Heart left ventricle (tissue), 16 donors: ENCODE measurements at regions not wholly inside any gene's neighbourhood (a gene's known extent, or its start where the extent isn't known, plus 50 kb on each side); places are given as distances from the start of the nearest gene placed in this dataset.

Source experiments
- ATAC-seq, 4 donors: fragments of 200-7000 bp; cut with Tn5 transposase; one replicate each; pipeline ENCODE4 v1.9.1; 2020 to 2022; ENCODE audit warnings: moderate library complexity in 4 of 4, mild to moderate bottlenecking in 3 of 4, moderate number of reproducible peaks in 1 of 4
- DNase-seq, 5 donors: peaks; one replicate each; pipeline ENCODE4 v3.0.0-alpha.2; 2020
- H3K27ac ChIP-seq, 12 donors: fragments of 200-600 bp; sonication (generic) in 4 of 12; one replicate each; pipeline versions ENCODE4 v1.5.0 to v1.8.0; 2016 to 2022; ENCODE audit warnings: mild to moderate bottlenecking in 2 of 12
- H3K27me3 ChIP-seq, 9 donors: fragments of 200-600 bp; sonication (generic) in 2 of 9; one replicate each; pipeline versions ENCODE4 v1.5.1 to v1.8.0; 2016 to 2022; ENCODE audit warnings: mild to moderate bottlenecking in 3 of 9
- H3K36me3 ChIP-seq, 9 donors: fragments of 200-600 bp; sonication (generic) in 2 of 9; one replicate each; pipeline versions ENCODE4 v1.5.0 to v1.8.0; 2018 to 2022; ENCODE audit warnings: mild to moderate bottlenecking in 2 of 9
- H3K4me1 ChIP-seq, 12 donors: fragments of 200-600 bp; sonication (generic) in 4 of 12; one replicate each; pipeline versions ENCODE4 v1.5.0 to v1.8.0; 2016 to 2022; ENCODE audit warnings: mild to moderate bottlenecking in 3 of 12
- H3K4me3 ChIP-seq, 12 donors: fragments of 200-600 bp; sonication (generic) in 4 of 12; one replicate each; pipeline versions ENCODE4 v1.5.0 to v1.8.0; 2017 to 2022; ENCODE audit warnings: mild to moderate bottlenecking in 9 of 12, moderate library complexity in 4 of 12
- H3K9me3 ChIP-seq, 12 donors: fragments of 200-600 bp; sonication (generic) in 4 of 12; one replicate each; pipeline versions ENCODE4 v1.5.0 to v1.8.0; 2016 to 2022; ENCODE audit warnings: mild to moderate bottlenecking in 1 of 12
- CTCF ChIP-seq, 12 donors: fragments of 200-600 bp; sonication (generic) in 4 of 12; IDR thresholded peaks; one replicate each; pipeline versions ENCODE4 v1.5.0 to v1.8.0; 2018 to 2022; ENCODE audit warnings: antibody characterized with exemption in 12 of 12, mild to moderate bottlenecking in 5 of 12
- POLR2A ChIP-seq, 2 donors: fragments of 450-650 bp; IDR thresholded peaks; one replicate each; pipeline ENCODE4 v1.6.1; 2017; ENCODE audit warnings: antibody characterized with exemption in 2 of 2, mild to moderate bottlenecking in 2 of 2, moderate library complexity in 2 of 2
- WGBS, 4 donors: extraction: QIAGEN DNeasy Blood & Tissue Kit in 2 of 4; methylation state at CpG; one replicate each; pipeline versions ENCODE4 v1.1.5 to v1.1.7; 2013 to 2018; 5-methylcytosine and 5-hydroxymethylcytosine counted together
- intact Hi-C, 10 donors: fragments of 100-400 bp; cut with DNase I; formaldehyde crosslinking; loops; one replicate each; pipeline versions ENCODE4 v1.11.1 to v1.14.2; 2022
- donor health status: ischemic (EF 13 %, LVEDD 7.1; RV severe dilation, severe dysfunction).
- donor health status: healthy with polysubstance abuse.
- donor health status: DM: no; HTN: yes; CAD: no.
- donor health status: DM: no; HTN: no; CAD: no.
- donor health status: ischemic (EF 25% LVEDD 6.9; RV normal size, moderate dysfunction).
- donor health status: ischemic (EF 25% LVEDD 5.7; RV mildly dilated, moderate dysfunction).
- donor health status: healthy.
- donor health status: DM: yes; HTN: yes; CAD: no.
- donor health status: ischemic (EF 35%, LVEDD 5.7; RV mildly dilated, moderate dysfunction).
- donor health status: nonischemic (EF 11% LVEDD 7.7; RV severe dilation, severe dysfunction).
- donor health status: DM: yes; HTN: yes; CAD: no.
- donor health status: PGD.
- donor health status: ischemic (EF 29% LVEDD 5.4; RV normal size, mild dysfunction).
- donor health status: nonischemic (EF 23%, LVEDD 6.1; RV moderate dilation, normal function).

- H3K27ac ChIP-seq: no peak overlapping the region
- WGBS, 4 donors: 62 to 71% (median 70%) methylated on average over 12 of the region's 12 CpGs
- H3K4me3 ChIP-seq: no peak overlapping the region
- ATAC-seq (no peak), DNase-seq (no peak)
- peaks cover 0 to 9% (median 0%) of the 10 kb centered on the region in 12 donors for H3K4me1 ChIP-seq
- TF ChIP-seq CTCF (IDR thresholded peaks at IDR 0.05) (no peak), POLR2A (IDR thresholded peaks at IDR 0.05) (no peak)
- H3K9me3 ChIP-seq: peaks cover 0 to 17% (median 4%) of the 10 kb centered on the region in 12 donors
- intact Hi-C loops: no loop called here
- H3K36me3 ChIP-seq: no peaks in the 10 kb centered on the region
- peaks cover 0 to 3% (median 0%) of the 10 kb centered on the region in 9 donors for H3K27me3 ChIP-seq
These were observed 59.1 kb downstream of the BOD1 start for GRCh38 chr5:173557123-173557903.

GRCh38 chr5:173556142-173557028, 60.1 kb downstream of the BOD1 start:
- ATAC-seq (no peak), DNase-seq (no peak)
- TF ChIP-seq CTCF (IDR thresholded peaks at IDR 0.05) (no peak), POLR2A (IDR thresholded peaks at IDR 0.05) (no peak)
- intact Hi-C loops: no loop called here
- H3K27ac ChIP-seq: no peak overlapping the region
- H3K9me3 ChIP-seq: peaks cover 0 to 16% (median 2%) of the 10 kb centered on the region in 12 donors
- no peaks in the 10 kb centered on the region for H3K36me3 ChIP-seq
- H3K27me3 ChIP-seq: peaks cover 0 to 3% (median 0%) of the 10 kb centered on the region in 9 donors
- WGBS, 4 donors: 75 to 86% (median 83%) methylated on average over 8 of the region's 8 CpGs
- peaks cover 0 to 9% (median 0%) of the 10 kb centered on the region in 12 donors for H3K4me1 ChIP-seq
- H3K4me3 ChIP-seq: no peak overlapping the region

- Histone ChIP-seq H3K36me3 (no peaks in the 10 kb centered on the region), H3K9me3 (peaks cover 0 to 8% (median 0%) of the 10 kb centered on the region in 12 donors), H3K4me1 (peaks cover 0 to 9% (median 0%) of the 10 kb centered on the region in 12 donors), H3K27ac (no peak overlapping the region), H3K27me3 (peaks cover 0 to 3% (median 0%) of the 10 kb centered on the region in 9 donors), H3K4me3 (no peak overlapping the region)
- no peak for TF ChIP-seq POLR2A (IDR thresholded peaks at IDR 0.05)
- TF ChIP-seq CTCF (IDR thresholded peaks at IDR 0.05): no peak
- ATAC-seq (no peak), DNase-seq (no peak)
- intact Hi-C loops: no loop called here
- WGBS, 4 donors: 88 to 90% (median 89%) methylated on average over 30 of the region's 30 CpGs
These were observed 61.3 kb downstream of the BOD1 start for GRCh38 chr5:173554989-173555705.
